ENCODE measurements at regions not wholly inside any gene's neighbourhood (a gene's known extent, or its start where the extent isn't known, plus 50 kb on each side); places are given as distances from the start of the nearest gene placed in this dataset.

GRCh38 chr1:184870319-184870718 lies 104.0 kb downstream of the NIBAN1 start:
- TF ChIP-seq, protein P1, sequence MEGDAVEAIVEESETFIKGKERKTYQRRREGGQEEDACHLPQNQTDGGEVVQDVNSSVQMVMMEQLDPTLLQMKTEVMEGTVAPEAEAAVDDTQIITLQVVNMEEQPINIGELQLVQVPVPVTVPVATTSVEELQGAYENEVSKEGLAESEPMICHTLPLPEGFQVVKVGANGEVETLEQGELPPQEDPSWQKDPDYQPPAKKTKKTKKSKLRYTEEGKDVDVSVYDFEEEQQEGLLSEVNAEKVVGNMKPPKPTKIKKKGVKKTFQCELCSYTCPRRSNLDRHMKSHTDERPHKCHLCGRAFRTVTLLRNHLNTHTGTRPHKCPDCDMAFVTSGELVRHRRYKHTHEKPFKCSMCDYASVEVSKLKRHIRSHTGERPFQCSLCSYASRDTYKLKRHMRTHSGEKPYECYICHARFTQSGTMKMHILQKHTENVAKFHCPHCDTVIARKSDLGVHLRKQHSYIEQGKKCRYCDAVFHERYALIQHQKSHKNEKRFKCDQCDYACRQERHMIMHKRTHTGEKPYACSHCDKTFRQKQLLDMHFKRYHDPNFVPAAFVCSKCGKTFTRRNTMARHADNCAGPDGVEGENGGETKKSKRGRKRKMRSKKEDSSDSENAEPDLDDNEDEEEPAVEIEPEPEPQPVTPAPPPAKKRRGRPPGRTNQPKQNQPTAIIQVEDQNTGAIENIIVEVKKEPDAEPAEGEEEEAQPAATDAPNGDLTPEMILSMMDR (conservative IDR thresholded peaks at IDR 0.05; ENCODE audit: low read depth, low read length): no peak
- no peak for TF ChIP-seq EZH2 (IDR thresholded peaks at IDR 0.05; ENCODE audit: low read length, unreplicated experiment)
- no peak for TF ChIP-seq EZH2phosphoT487 (IDR thresholded peaks at IDR 0.05; ENCODE audit: borderline replicate concordance, low read length)
